Lower leg skin (tissue), 4 donors: ENCODE measurements at regions not wholly inside any gene's neighbourhood (a gene's known extent, or its start where the extent isn't known, plus 50 kb on each side); places are given as distances from the start of the nearest gene placed in this dataset.

Experiments used
- DNase-seq, 2 donors: peaks; one replicate each; pipeline ENCODE4 v3.0.0-alpha.2; 2019; ENCODE audit warnings: low spot score in 2 of 2
- H3K4me3 ChIP-seq: fragments of 200-600 bp; sonication (generic); 2 replicates; pipeline ENCODE4 v1.5.1; 2017; ENCODE audit warnings: mild to moderate bottlenecking, low read depth; ENCODE audit not compliant: poor library complexity, severe bottlenecking
- CTCF ChIP-seq, 3 donors: fragments of 450-650 bp; IDR thresholded peaks; one replicate each; pipeline ENCODE4 v1.5.1; 2016; ENCODE audit warnings: antibody characterized with exemption in 3 of 3, mild to moderate bottlenecking in 3 of 3, moderate library complexity in 2 of 3
- POLR2A ChIP-seq, 2 donors: fragments of 450-650 bp; IDR thresholded peaks; one replicate each; pipeline ENCODE4 v1.6.1; 2016 to 2017; ENCODE audit warnings: antibody characterized with exemption in 2 of 2, mild to moderate bottlenecking in 1 of 2, moderate library complexity in 1 of 2
- WGBS, 2 donors: methylation state at CpG; one replicate each; pipeline ENCODE4 v1.1.5; 2018; 5-methylcytosine and 5-hydroxymethylcytosine counted together
- intact Hi-C: fragments of 100-400 bp; cut with DNase I; formaldehyde crosslinking; loops from one replicate; pipeline ENCODE4 v1.15.0; 2023; ENCODE audit warnings: low total_unique reads

GRCh38 chr16:72291531-72291981 is 119.6 kb upstream of the PMFBP1 start:
- no peak overlapping the region for H3K4me3 ChIP-seq
- TF ChIP-seq POLR2A (IDR thresholded peaks at IDR 0.05) = no peak
- TF ChIP-seq CTCF (IDR thresholded peaks at IDR 0.05) = no peak
- no peak for DNase-seq
- intact Hi-C loops = no loop called here

- intact Hi-C loops = no loop called here
- no peak for DNase-seq
- no peak overlapping the region for H3K4me3 ChIP-seq
- 41 to 49% methylated on average over 3 of the region's 3 CpGs for WGBS, 2 donors
- TF ChIP-seq POLR2A (IDR thresholded peaks at IDR 0.05) (no peak), CTCF (IDR thresholded peaks at IDR 0.05) (no peak)
Observed at GRCh38 chr16:72291121-72291520, 119.2 kb upstream of the PMFBP1 start.

GRCh38 chr16:72287649-72288048 is 115.7 kb upstream of the PMFBP1 start:
- intact Hi-C loops = no loop called here
- no peak for DNase-seq
- no peak for TF ChIP-seq POLR2A (IDR thresholded peaks at IDR 0.05)
- no peak for TF ChIP-seq CTCF (IDR thresholded peaks at IDR 0.05)
- H3K4me3 ChIP-seq = no peak overlapping the region

GRCh38 chr16:72286936-72287620 is 115.1 kb upstream of the PMFBP1 start:
- WGBS, 2 donors = 93 to 97% methylated on average over 3 of the region's 3 CpGs
- no peak overlapping the region for H3K4me3 ChIP-seq
- no peak for TF ChIP-seq CTCF (IDR thresholded peaks at IDR 0.05)
- DNase-seq = no peak
- intact Hi-C loops = no loop called here

GRCh38 chr16:72285728-72286127 is 113.8 kb upstream of the PMFBP1 start:
- DNase-seq = no peak
- intact Hi-C loops = no loop called here
- no peak for TF ChIP-seq POLR2A (IDR thresholded peaks at IDR 0.05)
- no peak for TF ChIP-seq CTCF (IDR thresholded peaks at IDR 0.05)
- WGBS, 2 donors = 92 to 96% methylated on average over 6 of the region's 6 CpGs
- H3K4me3 ChIP-seq = no peak overlapping the region

GRCh38 chr16:72285324-72285723 is 113.4 kb upstream of the PMFBP1 start:
- WGBS, 2 donors = 88 to 89% methylated on average over 5 of the region's 5 CpGs
- TF ChIP-seq POLR2A (IDR thresholded peaks at IDR 0.05) (no peak), CTCF (IDR thresholded peaks at IDR 0.05) (no peak)
- DNase-seq = no peak
- H3K4me3 ChIP-seq = no peak overlapping the region
- intact Hi-C loops = no loop called here
